Uterus (tissue), 3 donors: ENCODE measurements at regions not wholly inside any gene's neighbourhood (a gene's known extent, or its start where the extent isn't known, plus 50 kb on each side); places are given as distances from the start of the nearest gene placed in this dataset.

ENCODE experiments used
- DNase-seq, 2 donors: peaks; one replicate each; pipeline ENCODE4 v3.0.0-alpha.2; 2019 to 2020
- H3K27ac ChIP-seq, 2 donors: fragments of 200-600 bp; sonication (generic); 1 replicate in 1 of 2; 2 replicates in 1 of 2; pipeline ENCODE4 v1.5.1; 2016 to 2018
- H3K27me3 ChIP-seq, 2 donors: fragments of 200-600 bp; sonication (generic); one replicate each; pipeline ENCODE4 v1.5.1; 2018 to 2019; ENCODE audit warnings: control low read depth in 1 of 2
- H3K36me3 ChIP-seq, 2 donors: fragments of 200-600 bp; sonication (generic); one replicate each; pipeline ENCODE4 v1.5.1; 2019; ENCODE audit warnings: control low read depth in 1 of 2
- H3K4me1 ChIP-seq, 2 donors: fragments of 200-600 bp; sonication (generic); one replicate each; pipeline ENCODE4 v1.5.1; 2018 to 2019; ENCODE audit warnings: control low read depth in 1 of 2
- H3K4me3 ChIP-seq, 2 donors: fragments of 200-600 bp; sonication (generic); 1 replicate in 1 of 2; 2 replicates in 1 of 2; pipeline ENCODE4 v1.5.1; 2018 to 2019; ENCODE audit warnings: mild to moderate bottlenecking in 1 of 2
- H3K9me3 ChIP-seq, 2 donors: fragments of 200-600 bp; sonication (generic); one replicate each; pipeline ENCODE4 v1.5.1; 2019; ENCODE audit warnings: control low read depth in 1 of 2
- CTCF ChIP-seq, 4 experiments: fragments of 200-600 bp in 2 of 4; fragments of 450-650 bp in 2 of 4; sonication (generic) in 2 of 4; IDR thresholded peaks; one replicate each; pipeline ENCODE4 v1.5.1; 2016 to 2019; ENCODE audit warnings: antibody characterized with exemption in 4 of 4, mild to moderate bottlenecking in 2 of 4, moderate library complexity in 1 of 4
- POLR2A ChIP-seq, 2 donors: fragments of 450-650 bp; IDR thresholded peaks; one replicate each; pipeline ENCODE4 v1.6.1; 2016; ENCODE audit warnings: antibody characterized with exemption in 2 of 2, mild to moderate bottlenecking in 1 of 2, moderate library complexity in 1 of 2
- intact Hi-C: fragments of 100-400 bp; cut with DNase I; formaldehyde crosslinking; loops from one replicate; pipeline ENCODE4 v1.15.1; 2023; ENCODE audit warnings: low total_unique reads
- donor health status: DM: yes; HTN: yes; CAD: no.

GRCh38 chr2:236946871-236947270 is 138.8 kb upstream of the COPS8 start:
- DNase-seq: no peak
- intact Hi-C loops: no loop called here
- no peak for TF ChIP-seq POLR2A (IDR thresholded peaks at IDR 0.05)
- TF ChIP-seq CTCF (IDR thresholded peaks at IDR 0.05): no peak

GRCh38 chr2:236947294-236947693 is 138.4 kb upstream of the COPS8 start:
- intact Hi-C loops: no loop called here
- Histone ChIP-seq H3K4me1 (no peaks in the 10 kb centered on the region), H3K9me3 (no peaks in the 10 kb centered on the region), H3K27ac (no peak overlapping the region), H3K36me3 (no peaks in the 10 kb centered on the region), H3K4me3 (no peak overlapping the region), H3K27me3 (no peaks in the 10 kb centered on the region)
- TF ChIP-seq CTCF (IDR thresholded peaks at IDR 0.05) (no peak), POLR2A (IDR thresholded peaks at IDR 0.05) (no peak)
- DNase-seq: no peak

More at GRCh38 chr2:236946871-236947270, 138.8 kb upstream of the COPS8 start:
- no peaks in the 10 kb centered on the region for H3K9me3 ChIP-seq
- H3K4me3 ChIP-seq: no peak overlapping the region
- no peaks in the 10 kb centered on the region for H3K27me3 ChIP-seq
- H3K27ac ChIP-seq: no peak overlapping the region
- H3K36me3 ChIP-seq: no peaks in the 10 kb centered on the region
- no peaks in the 10 kb centered on the region for H3K4me1 ChIP-seq

GRCh38 chr2:236947896-236948295 is 137.8 kb upstream of the COPS8 start:
- H3K36me3 ChIP-seq: no peaks in the 10 kb centered on the region
- no peaks in the 10 kb centered on the region for H3K4me1 ChIP-seq
- TF ChIP-seq CTCF (IDR thresholded peaks at IDR 0.05): no peak
- TF ChIP-seq POLR2A (IDR thresholded peaks at IDR 0.05): no peak
- no peak overlapping the region for H3K27ac ChIP-seq
- DNase-seq: no peak
- H3K9me3 ChIP-seq: no peaks in the 10 kb centered on the region
- no peak overlapping the region for H3K4me3 ChIP-seq
- intact Hi-C loops: no loop called here
- no peaks in the 10 kb centered on the region for H3K27me3 ChIP-seq

GRCh38 chr2:236949089-236949905 is 136.4 kb upstream of the COPS8 start:
- intact Hi-C loops: no loop called here
- H3K27ac ChIP-seq: no peak overlapping the region
- H3K4me3 ChIP-seq: no peak overlapping the region
- no peaks in the 10 kb centered on the region for H3K9me3 ChIP-seq
- no peaks in the 10 kb centered on the region for H3K4me1 ChIP-seq
- no peak for DNase-seq
- H3K27me3 ChIP-seq: no peaks in the 10 kb centered on the region
- TF ChIP-seq POLR2A (IDR thresholded peaks at IDR 0.05) (no peak), CTCF (IDR thresholded peaks at IDR 0.05) (no peak)
- no peaks in the 10 kb centered on the region for H3K36me3 ChIP-seq

GRCh38 chr2:236951830-236952475 is 133.7 kb upstream of the COPS8 start:
- intact Hi-C loops: no loop called here
- no peak for DNase-seq

More at GRCh38 chr2:236951830-236952475, 133.7 kb upstream of the COPS8 start:
- Histone ChIP-seq H3K36me3 (no peaks in the 10 kb centered on the region), H3K27ac (no peak overlapping the region), H3K27me3 (no peaks in the 10 kb centered on the region), H3K4me1 (no peaks in the 10 kb centered on the region), H3K9me3 (no peaks in the 10 kb centered on the region), H3K4me3 (no peak overlapping the region)
- TF ChIP-seq CTCF (IDR thresholded peaks at IDR 0.05) (no peak), POLR2A (IDR thresholded peaks at IDR 0.05) (no peak)
